NOMO-1 treated with dmso at 0.1 percent for 144 hours (cell line): ENCODE measurements at regions not wholly inside any gene's neighbourhood (a gene's known extent, or its start where the extent isn't known, plus 50 kb on each side); places are given as distances from the start of the nearest gene placed in this dataset.

ENCODE experiments used
- DNase-seq: peaks from one replicate; lab custom pipeline; 2025; ENCODE audit not compliant: unreplicated experiment; lab: John Stamatoyannopoulos, UW

DNA sequence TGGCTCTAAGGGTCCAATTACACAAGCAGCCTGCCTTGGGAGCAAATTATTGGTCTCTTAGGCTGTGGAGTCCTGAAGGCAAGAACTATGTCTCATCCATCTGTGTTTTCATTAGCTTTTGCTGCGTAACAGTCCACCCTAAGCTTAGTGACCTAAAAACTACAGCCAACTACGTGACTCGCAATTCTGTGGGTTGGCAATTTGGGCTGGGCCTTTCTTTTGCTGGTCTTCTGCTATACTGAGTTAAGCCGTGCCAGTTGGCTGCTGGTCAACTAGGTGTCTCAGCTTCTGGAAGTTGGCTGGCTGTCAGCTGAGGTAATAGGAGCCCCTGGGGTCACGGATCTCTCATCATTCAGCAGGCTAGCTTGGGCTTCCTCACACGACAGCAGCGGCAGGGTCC is 205.6 kb upstream of the S100G start:
- DNase-seq: no peak

DNA sequence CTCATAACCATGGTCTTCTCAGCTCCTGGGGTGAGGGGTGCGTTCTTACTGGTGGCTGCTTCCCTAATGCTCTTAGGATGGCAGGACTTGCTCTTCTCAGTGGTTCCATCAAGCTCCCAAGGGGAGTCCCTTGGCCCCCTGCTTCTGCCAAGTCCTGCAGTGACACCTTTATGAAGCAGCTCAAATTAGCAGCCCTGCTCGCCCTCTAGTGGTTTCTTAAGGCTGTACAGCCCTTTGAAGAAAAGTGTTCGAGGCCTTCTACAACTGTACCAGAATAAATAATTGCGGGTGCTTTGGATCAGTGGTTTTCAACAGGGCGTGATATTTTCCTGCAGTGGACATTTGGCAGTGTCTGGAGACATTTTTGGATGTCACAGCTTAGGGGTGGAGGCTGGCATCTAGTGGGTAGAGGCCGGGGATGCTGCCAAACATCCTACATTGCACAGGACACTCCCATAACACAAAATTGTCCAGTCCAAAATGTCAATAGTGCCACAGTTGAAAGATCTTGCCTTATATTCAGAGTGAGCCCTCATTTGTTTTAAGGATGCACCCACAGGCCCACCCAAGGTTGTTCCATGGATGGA is 204.7 kb upstream of the S100G start:
- no peak for DNase-seq

- no peak for DNase-seq
Observed at GRCh38 chrX:16451334-16451733, 198.6 kb upstream of the S100G start.

- no peak for DNase-seq
Observed at GRCh38 chrX:16454926-16455325, 195.0 kb upstream of the S100G start.

GRCh38 chrX:16457239-16457638 is 192.7 kb upstream of the S100G start:
- DNase-seq: no peak

DNA sequence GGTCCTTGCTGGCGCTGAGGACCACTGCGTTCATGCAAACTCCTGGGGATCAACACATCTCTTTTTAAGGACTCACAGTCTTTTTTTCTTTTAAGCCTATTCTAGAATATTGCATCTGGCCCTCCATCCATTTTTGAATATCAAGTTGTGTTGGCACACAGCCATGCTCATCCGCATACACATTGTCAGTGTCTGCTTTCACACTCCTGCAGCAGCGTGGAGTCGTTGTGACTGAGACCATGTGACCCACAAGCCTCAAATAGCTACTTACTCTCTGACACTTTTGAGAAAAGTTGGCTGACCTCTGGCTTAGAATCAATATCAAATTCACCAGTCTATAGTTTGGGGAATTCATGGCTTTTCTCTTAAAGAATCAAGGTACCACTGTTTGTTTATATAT is 191.8 kb upstream of the S100G start:
- DNase-seq: no peak

DNA sequence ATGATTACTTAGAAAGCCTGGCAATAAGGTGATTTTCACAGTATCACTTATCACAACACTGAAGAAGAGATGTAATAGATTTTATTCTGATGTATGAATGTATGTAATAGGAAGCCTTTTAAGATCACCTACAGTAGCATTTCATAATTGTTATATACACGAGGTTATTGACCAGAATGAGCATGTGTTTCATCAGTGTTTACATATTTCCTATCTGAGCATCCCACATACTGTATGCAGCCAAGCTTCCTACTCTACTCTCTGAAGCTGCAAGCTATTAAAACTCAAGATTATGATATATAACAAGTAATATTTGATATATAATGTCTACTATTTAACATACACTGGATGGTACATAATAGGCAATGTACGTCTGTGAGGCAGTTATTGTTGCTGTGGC is 190.9 kb upstream of the S100G start:
- no peak for DNase-seq

GRCh38 chrX:16461968-16462367 is 188.0 kb upstream of the S100G start:
- no peak for DNase-seq

DNA sequence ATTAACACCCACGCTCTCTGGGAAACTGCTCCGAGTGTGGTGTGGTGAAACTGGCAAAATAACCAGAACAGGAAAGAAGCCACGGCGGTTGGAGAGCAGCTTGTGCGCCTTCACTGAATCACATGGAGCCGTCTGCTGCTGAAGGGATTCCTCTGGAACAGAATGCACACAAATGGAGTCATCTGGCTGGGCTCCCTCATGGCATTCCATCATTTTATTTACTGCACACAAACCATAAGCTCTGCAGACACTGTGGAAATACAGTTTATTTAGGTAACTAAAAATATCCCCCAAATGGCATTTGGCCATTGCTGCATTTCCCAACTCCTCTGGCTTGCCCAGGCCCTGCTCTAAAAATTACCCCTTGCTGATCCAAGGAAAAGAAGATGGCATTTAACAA is 187.0 kb upstream of the S100G start:
- DNase-seq: no peak

- no peak for DNase-seq
Observed at GRCh38 chrX:16464369-16464768, 185.6 kb upstream of the S100G start.

- DNase-seq: no peak
Observed at GRCh38 chrX:16465081-16465876, 184.7 kb upstream of the S100G start.

- DNase-seq: no peak
Observed at GRCh38 chrX:16466640-16467432, 183.1 kb upstream of the S100G start.

DNA sequence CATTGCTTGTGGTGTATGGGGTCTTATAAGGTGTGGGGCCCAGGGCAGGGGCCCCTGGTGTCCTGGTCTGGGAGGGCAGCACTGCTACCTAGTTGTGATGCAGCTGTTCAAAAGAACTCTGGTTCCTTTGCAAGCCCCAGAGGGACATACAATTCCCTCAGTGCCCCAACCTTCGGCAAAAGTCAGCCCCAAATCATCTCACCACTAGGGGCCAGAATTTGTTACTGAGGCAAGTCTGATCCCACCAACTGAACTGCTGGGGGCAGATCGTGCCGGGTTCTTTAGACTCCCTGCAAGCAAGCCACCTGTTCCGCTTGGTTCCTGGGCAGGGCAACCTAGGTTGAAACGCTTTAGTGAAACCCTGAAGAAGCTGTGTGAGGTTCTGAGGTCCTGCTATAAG is 180.1 kb upstream of the S100G start:
- DNase-seq: no peak

DNA sequence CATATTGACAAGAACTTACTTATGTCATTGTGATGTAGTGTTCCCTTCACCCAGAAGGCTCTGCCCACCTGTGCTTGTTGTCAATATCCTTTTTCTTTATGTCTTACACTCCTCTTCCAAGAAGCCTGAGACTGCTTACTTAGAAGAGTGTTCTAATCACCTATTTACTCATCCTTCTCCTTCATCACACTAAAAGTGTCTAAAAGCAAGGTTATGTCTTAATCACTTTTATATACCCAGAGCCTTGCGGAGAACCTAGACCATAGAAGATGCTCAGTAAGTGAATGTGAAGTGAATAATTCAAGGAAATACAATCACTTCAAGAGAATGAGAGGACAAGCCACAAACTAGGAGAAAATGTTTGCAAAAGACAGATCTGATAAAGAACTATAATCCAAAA is 177.6 kb upstream of the S100G start:
- DNase-seq: no peak

GRCh38 chrX:16474511-16474910 is 175.4 kb upstream of the S100G start:
- DNase-seq: no peak

- no peak for DNase-seq
Observed at GRCh38 chrX:16476009-16476408, 173.9 kb upstream of the S100G start.

DNA sequence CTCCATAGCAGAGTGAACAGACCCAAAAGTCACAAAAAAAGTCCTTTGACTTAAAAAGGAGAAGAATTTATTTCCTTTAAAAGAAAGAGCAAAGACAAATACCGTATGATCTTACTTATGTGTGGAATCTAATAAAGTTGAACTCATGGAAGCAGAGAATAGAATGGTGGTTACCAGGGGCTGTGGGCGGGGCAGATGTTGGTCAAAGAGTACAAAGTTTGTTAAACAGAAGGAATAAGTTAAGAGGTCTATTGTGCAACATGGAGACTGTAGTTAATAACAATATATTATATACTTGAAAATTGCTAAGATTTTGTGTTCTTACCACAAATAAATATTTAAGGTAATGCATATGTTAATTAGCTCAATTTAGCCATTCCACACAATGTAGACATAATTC is 173.3 kb upstream of the S100G start:
- DNase-seq: no peak

DNA sequence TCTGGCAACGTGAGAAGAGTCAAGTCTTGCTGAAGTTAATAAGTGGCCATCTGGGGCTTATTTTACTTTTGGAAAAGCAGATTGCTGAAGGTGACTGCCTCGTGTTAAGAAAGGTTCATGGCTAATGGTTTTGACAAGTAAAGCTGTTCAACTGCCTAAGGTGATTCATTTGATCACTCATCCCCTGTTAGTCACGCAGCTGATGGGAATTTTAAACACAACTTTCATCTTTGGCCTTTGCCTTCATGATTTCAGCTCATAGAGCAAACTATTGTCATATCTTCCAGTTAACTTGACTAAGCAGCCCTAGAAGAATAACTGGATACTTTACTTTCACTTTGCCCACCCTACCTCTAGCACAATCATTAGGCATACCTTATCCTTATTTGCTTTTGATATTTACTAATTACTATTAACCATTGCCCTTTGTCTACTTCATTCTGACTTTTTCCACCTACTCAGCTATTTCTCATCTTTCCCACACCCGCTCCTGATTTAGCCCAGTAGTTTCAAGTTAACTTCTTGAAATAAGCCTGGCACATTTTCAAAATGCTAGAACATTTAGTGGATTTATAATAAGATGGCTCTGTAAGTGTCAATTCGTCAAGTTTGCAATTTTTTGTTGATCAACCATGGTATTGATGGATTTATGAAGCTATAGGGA is 170.6 kb upstream of the S100G start:
- DNase-seq: no peak

DNA sequence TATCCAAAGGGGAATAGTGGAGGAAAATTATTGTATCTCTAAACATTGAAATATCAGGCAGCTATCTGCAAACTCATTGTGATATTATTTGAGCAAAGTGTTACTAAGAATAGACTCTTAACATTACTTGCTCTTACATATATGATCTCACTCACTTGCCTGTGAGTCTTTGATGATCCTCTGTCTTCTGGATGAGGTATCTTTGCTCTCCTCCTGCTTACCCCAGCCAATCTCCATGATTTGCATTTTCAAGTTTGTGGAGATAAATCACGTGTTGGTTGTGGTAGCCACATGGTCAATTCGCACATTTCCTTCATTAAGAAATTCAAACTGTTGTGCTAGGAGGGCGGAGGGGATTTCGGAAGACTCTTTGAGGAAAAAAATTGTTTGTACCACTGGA is 169.9 kb upstream of the S100G start:
- no peak for DNase-seq

DNA sequence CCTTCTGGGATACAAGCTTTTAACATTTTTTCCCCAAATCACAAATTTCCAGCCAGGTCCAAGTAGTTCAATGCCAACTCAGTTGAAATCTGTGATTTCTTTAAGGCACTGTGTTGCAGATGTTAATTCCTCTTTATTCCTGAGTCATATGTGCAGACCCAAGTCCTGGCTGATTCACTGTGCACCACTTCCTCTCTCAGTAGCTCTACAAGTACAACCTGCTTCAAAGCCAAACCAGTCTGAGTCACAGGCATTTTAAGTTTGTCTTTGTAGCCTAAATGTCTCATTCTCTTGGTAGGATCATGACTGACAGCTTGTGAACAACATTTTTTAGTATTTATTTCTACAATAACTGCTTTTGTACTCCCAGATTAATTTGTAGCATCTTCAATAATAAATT is 165.6 kb upstream of the S100G start:
- peak; percentile 90 for DNase-seq

DNA sequence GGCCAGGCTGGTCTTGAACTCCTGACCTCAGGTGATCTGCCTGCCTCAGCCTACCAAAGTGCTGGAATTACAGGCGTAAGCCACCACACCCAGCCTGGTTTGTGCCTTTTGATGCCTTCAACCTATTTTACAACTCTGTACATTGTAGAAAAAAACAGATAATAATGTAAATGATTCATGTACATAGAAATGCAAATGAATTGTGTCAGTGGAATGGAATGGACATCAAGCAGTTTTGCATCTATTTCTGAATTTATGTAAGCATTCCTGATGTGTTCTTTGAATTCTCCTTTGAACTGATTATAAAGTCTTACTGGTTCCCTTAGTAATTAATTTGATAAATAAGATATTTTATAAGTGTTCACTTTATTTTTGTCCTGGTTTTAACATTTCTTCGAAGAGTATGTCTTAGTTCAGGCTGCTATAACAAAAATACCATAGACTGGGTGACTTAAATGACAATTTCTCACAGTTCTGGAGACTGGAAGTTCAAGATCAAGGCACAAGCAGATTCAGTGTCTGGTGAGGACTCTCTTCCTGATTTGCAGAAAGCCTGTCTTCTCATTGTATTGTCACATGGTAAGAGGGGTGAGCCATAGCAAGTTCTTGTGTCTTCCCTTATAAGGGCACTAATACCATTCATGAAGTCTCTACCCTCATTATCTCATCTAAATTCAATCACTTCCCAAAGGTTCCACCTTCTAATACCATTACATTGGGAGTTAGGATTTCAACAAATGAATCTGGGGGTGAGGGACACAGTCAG is 162.2 kb upstream of the S100G start:
- no peak for DNase-seq
